RWPE2 (cell line): ENCODE measurements at regions not wholly inside any gene's neighbourhood (a gene's known extent, or its start where the extent isn't known, plus 50 kb on each side); places are given as distances from the start of the nearest gene placed in this dataset.

ENCODE experiments used
- ATAC-seq: fragments of 200-7000 bp; cut with Tn5 transposase; 3 replicates; pipeline ENCODE4 v1.9.1; 2021; ENCODE audit warnings: low read depth
- DNase-seq: peaks from one replicate; pipeline ENCODE4 v3.0.0-alpha.2; 2020; ENCODE audit warnings: low spot score
- H3K27ac ChIP-seq: fragments of 450-650 bp; 2 replicates; pipeline ENCODE4 v1.5.1; 2017; ENCODE audit warnings: mild to moderate bottlenecking; ENCODE audit not compliant: poor library complexity, severe bottlenecking
- H3K27me3 ChIP-seq: fragments of 250-450 bp; sonication (Bioruptor Pico); 2 replicates; pipeline ENCODE4 v1.5.1; 2021; ENCODE audit warnings: mild to moderate bottlenecking, moderate library complexity; ENCODE audit not compliant: insufficient read depth, poor library complexity, severe bottlenecking
- H3K36me3 ChIP-seq: fragments of 250-450 bp; sonication (Bioruptor Pico); 2 replicates; pipeline ENCODE4 v1.5.1; 2020; ENCODE audit warnings: low read depth, mild to moderate bottlenecking, moderate library complexity
- H3K4me1 ChIP-seq: fragments of 250-450 bp; sonication (Bioruptor Pico); 2 replicates; pipeline ENCODE4 v1.5.1; 2021; ENCODE audit warnings: mild to moderate bottlenecking, moderate library complexity; ENCODE audit not compliant: insufficient read depth, poor library complexity, severe bottlenecking
- H3K4me3 ChIP-seq: fragments of 250-450 bp; sonication (Bioruptor Pico); 2 replicates; pipeline ENCODE4 v1.5.1; 2021; ENCODE audit warnings: mild to moderate bottlenecking, moderate library complexity; ENCODE audit not compliant: severe bottlenecking
- H3K9me3 ChIP-seq: fragments of 250-450 bp; sonication (Bioruptor Pico); 2 replicates; pipeline ENCODE4 v1.5.1; 2021; ENCODE audit warnings: mild to moderate bottlenecking, moderate library complexity; ENCODE audit not compliant: severe bottlenecking
- TF ChIP-seq, protein P1 (sequence below): fragments of 450-650 bp; IDR thresholded peaks from one replicate; pipeline ENCODE4 v1.5.1; 2017; ENCODE audit warnings: mild to moderate bottlenecking, moderate library complexity; ENCODE audit not compliant: poor library complexity, severe bottlenecking

DNA sequence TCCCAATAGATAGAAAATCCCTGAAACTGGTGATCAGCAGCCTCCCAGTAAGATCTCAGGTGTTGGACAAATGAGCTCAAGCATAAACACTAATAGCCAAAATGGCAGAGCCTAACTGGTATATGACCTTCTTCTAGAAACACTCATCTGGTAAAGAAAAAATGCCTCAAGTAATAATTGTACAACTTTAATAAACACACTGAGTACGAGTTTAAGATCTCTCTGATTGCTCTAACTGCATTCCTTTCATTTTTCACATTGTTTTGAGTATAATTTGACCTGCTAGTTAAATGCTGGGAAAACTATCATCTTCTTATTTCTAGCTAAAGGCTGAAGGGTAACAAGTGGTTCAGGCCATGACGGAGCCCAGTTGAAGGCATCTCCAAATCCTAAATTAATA, 2009.5 kb upstream of the PCDH20 start:
- ATAC-seq (no peak), DNase-seq (no peak)
- H3K36me3 ChIP-seq, result no peaks in the 10 kb centered on the region
- H3K27me3 ChIP-seq, result no peaks in the 10 kb centered on the region
- H3K9me3 ChIP-seq, result no peaks in the 10 kb centered on the region
- TF ChIP-seq, protein P1, sequence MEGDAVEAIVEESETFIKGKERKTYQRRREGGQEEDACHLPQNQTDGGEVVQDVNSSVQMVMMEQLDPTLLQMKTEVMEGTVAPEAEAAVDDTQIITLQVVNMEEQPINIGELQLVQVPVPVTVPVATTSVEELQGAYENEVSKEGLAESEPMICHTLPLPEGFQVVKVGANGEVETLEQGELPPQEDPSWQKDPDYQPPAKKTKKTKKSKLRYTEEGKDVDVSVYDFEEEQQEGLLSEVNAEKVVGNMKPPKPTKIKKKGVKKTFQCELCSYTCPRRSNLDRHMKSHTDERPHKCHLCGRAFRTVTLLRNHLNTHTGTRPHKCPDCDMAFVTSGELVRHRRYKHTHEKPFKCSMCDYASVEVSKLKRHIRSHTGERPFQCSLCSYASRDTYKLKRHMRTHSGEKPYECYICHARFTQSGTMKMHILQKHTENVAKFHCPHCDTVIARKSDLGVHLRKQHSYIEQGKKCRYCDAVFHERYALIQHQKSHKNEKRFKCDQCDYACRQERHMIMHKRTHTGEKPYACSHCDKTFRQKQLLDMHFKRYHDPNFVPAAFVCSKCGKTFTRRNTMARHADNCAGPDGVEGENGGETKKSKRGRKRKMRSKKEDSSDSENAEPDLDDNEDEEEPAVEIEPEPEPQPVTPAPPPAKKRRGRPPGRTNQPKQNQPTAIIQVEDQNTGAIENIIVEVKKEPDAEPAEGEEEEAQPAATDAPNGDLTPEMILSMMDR, result no peak
- H3K4me3 ChIP-seq, result no peak overlapping the region
- no peaks in the 10 kb centered on the region for H3K4me1 ChIP-seq
- H3K27ac ChIP-seq, result no peak overlapping the region

DNA sequence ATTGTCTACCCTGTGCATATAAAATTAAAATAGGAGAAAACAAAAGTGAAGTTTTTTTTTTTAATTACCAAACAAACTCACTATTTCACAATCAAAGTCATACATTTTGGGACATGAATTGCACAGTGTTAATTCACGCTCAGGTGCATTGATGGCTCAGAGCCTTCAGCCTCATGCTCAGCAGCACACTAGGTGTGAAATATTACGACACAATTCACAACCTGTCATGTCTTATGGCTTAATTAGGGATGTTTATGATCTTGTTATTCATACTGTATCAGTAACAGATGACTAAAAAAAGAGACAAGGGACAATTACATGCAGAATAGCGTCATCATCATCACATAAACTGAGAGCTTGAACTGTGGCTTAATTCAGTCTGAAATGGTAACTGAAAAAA, 2005.5 kb upstream of the PCDH20 start:
- no peak for ATAC-seq
- TF ChIP-seq, protein P1, result no peak
- DNase-seq, result no peak
- Histone ChIP-seq H3K27ac (no peak overlapping the region), H3K4me3 (no peak overlapping the region), H3K27me3 (no peaks in the 10 kb centered on the region), H3K9me3 (no peaks in the 10 kb centered on the region), H3K36me3 (no peaks in the 10 kb centered on the region), H3K4me1 (no peaks in the 10 kb centered on the region)

DNA sequence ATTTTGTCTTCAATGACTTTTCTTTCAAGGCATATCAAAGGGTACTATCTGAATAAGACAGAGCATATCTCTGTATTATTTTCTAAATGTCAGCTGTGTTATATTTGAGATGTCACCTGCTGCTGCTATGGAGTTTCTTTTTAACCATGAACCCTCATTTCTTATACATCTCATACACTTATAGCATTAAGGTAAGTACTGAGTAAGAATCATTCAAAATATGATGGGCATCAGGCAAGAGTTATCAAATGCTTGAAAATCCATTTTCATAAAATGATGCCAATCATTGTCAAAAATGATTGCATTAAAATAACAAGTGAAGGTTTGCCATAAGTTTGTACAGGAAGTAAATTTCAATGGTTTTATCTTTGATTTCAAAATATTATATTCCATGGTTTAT, 2005.0 kb upstream of the PCDH20 start:
- ATAC-seq (no peak), DNase-seq (no peak)
- TF ChIP-seq, protein P1, result no peak
- Histone ChIP-seq H3K36me3 (no peaks in the 10 kb centered on the region), H3K27ac (no peak overlapping the region), H3K4me3 (no peak overlapping the region), H3K27me3 (no peaks in the 10 kb centered on the region), H3K9me3 (no peaks in the 10 kb centered on the region), H3K4me1 (no peaks in the 10 kb centered on the region)

DNA sequence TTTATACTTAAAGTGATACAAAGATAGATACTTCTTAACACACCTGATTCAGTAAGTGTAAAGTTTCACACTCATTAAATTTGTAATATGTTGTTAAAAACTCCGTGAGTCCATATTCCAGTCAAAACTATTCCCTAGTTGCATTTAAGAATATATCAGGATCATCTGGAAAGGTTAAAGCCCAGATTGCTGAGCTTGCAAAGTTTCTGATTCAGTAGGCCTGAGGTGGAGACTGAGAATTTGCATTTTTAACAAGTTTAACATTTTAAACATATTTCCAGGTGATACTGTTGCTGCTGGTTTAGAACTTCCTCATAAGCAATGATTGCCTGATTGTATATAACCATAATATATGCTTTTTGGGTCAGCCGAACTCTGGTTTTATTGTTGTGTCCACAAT, 1998.6 kb upstream of the PCDH20 start:
- H3K27me3 ChIP-seq, result no peaks in the 10 kb centered on the region
- no peak for DNase-seq
- ATAC-seq, result no peak
- no peak overlapping the region for H3K27ac ChIP-seq
- no peaks in the 10 kb centered on the region for H3K9me3 ChIP-seq
- no peaks in the 10 kb centered on the region for H3K36me3 ChIP-seq
- TF ChIP-seq, protein P1, result no peak
- no peaks in the 10 kb centered on the region for H3K4me1 ChIP-seq
- H3K4me3 ChIP-seq, result no peak overlapping the region

DNA sequence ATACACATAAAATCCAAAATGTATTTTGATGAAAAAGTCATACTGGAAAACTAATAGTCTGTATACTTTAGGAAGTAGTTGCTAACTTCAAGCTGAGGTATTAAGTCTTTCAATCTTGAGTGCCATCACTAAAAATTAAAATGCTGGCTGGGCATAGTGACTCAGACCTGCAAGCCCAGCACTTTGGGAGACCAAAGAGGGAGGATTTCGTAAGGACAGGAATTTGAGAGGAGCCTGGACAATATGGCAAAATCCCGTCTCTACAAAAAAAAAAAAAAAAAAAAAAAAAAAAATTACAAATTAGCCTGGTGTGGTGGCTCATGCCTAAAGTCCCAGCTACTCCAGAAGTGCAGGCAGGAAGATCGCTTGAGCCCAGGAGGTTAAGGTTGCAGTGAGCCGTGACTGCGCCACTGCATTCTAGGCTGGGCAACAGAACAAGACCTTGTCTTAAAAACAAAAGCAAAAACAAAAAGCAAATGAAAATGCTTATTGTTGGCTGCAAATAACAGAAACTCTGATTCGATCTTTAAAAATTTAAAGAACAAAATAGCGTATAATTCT, 1994.2 kb upstream of the PCDH20 start:
- Histone ChIP-seq H3K27ac (no peak overlapping the region), H3K4me3 (no peak overlapping the region), H3K27me3 (no peaks in the 10 kb centered on the region), H3K9me3 (no peaks in the 10 kb centered on the region), H3K36me3 (no peaks in the 10 kb centered on the region), H3K4me1 (no peaks in the 10 kb centered on the region)
- ATAC-seq (no peak), DNase-seq (no peak)
- TF ChIP-seq, protein P1, result no peak
